SW480 (cell line): ENCODE measurements at regions not wholly inside any gene's neighbourhood (a gene's known extent, or its start where the extent isn't known, plus 50 kb on each side); places are given as distances from the start of the nearest gene placed in this dataset.
"Not testable (repeated sequence)": the region's sequence is repeated elsewhere in the genome, so short reads cannot be mapped to it uniquely, and the experiment has no call there.

ENCODE experiments used
- DNase-seq: peaks from one replicate; pipeline ENCODE4 v3.0.0-alpha.2; 2016; ENCODE audit warnings: low spot score

DNA sequence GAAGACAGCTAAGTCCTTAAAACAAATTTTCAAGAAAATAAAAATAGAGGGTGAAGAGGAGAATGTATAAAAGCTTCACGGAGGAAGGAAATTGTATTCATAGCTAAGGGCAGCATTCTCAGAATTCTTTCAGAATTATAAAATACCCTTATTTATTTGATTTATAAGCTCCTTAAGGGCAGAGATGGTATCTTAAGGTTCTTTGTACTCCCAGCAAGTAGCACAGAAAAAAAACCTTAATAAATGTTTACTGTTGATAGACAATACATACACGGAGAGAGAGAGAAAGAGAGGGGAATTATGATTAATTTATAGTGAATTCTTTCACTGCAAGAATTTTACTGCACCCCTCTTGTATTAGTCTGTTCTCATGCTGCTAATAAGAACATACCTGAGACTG is 375.6 kb upstream of the CCDC54 start:
- no peak for DNase-seq

DNA sequence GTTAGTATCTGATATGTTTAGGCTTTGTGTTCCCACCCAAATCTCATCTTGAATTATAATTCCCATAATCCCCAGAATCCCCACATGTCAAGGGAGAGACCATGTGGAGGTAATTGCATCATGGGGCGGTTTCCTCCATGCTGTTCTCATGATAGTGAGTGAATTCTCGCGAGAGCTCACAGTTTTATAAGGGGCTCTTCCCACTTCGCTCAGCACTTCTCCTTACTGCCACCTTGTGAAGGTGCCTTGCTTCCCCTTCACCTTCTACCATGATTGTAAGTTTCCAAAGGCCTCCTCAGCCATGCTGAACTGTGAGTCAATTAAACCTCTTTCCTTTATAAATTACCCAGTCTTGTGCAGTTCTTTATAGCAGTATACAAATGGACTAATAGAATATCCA is 371.9 kb upstream of the CCDC54 start:
- DNase-seq, result not testable (repeated sequence)

- DNase-seq, result no peak
Observed at GRCh38 chr3:107008213-107008612, 369.0 kb upstream of the CCDC54 start.

DNA sequence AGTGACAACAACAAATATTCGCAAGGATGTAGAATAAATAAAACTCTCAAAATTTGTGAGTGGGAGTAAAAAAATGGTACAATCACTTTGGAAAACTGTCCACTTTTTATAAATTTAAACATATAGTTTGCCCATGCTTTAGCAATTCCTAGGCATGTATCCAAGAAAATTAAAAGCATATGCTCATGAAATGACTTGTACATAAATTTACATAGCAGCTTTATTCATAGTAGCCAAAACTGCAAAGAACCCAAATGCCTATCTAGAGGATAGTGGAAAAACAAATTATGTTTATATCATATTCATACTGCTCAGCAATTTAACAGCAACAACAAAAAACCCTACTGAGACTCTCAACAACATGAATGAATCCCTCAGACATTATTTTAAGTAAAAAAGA is 363.6 kb upstream of the CCDC54 start:
- no peak for DNase-seq

DNA sequence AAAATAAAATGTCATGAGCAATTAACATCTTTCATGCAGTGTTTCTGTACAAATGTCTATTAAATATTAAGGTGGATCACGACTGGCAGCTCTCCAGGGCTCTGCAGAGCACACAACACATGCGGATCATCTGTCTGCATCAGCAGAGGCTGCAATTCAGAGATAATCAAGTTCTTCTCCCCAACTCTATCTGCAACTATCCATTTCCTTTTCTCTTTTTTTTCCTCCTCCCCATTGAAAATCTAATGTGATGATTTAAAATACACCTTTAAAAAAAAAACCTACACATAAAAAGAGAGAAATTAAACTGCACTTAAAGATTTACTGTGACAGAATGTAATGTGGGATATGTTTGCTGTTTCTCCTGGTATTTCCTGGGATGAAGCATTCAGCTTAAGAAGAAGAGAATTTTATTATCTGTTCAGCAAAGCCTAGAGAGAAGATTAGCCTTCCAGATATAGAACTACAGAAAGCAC is 352.6 kb upstream of the CCDC54 start:
- DNase-seq, result no peak

- no peak for DNase-seq
Observed at GRCh38 chr3:107025961-107026360, 351.3 kb upstream of the CCDC54 start.

GRCh38 chr3:107028086-107028485 is 349.2 kb upstream of the CCDC54 start:
- no peak for DNase-seq

GRCh38 chr3:107028626-107029025 is 348.6 kb upstream of the CCDC54 start:
- DNase-seq, result no peak

DNA sequence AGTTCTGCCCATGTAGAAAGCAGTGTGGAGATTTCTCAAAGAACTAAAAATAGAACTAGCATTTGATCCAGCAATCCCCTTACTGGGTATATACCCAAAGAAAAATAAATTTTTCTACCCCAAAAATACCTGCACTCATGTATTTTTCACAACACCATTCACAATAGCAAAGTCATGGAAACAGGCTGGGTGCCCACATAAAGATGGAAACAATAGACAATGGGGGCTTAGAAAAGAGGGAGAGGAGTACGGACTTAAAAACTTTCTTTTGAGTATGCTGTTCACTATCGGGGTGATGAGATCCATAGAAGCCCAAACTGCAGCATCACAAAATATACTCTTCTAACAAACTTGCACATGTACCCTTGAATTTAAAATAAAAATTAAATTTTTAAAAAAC is 345.1 kb upstream of the CCDC54 start:
- DNase-seq, result no peak

GRCh38 chr3:107034142-107034541 is 343.1 kb upstream of the CCDC54 start:
- DNase-seq, result no peak

DNA sequence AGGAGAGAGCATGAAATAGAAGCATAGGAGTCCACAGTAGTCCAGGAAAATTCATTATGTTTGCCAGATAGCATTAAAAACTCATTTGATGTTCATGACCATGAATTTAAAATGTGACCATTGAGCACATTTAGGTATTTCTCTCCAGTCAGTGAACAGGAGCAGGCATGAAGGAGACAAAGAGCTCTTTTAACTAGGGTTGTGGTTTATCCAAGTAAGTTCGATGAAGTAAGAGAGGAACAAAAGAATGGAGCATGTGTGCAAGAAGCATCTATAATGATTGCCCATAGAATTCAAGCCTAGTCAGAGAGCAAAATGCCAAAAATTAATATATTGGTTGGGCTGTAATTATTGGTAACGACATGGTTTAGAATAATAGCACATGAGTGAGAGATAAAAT is 342.1 kb upstream of the CCDC54 start:
- no peak for DNase-seq

GRCh38 chr3:107044677-107045076 is 332.6 kb upstream of the CCDC54 start:
- no peak for DNase-seq

- DNase-seq, result no peak
Observed at GRCh38 chr3:107045791-107046190, 331.4 kb upstream of the CCDC54 start.

GRCh38 chr3:107055181-107055942 is 321.9 kb upstream of the CCDC54 start:
- DNase-seq, result no peak

- DNase-seq, result no peak
Observed at GRCh38 chr3:107061466-107061865, 315.8 kb upstream of the CCDC54 start.

DNA sequence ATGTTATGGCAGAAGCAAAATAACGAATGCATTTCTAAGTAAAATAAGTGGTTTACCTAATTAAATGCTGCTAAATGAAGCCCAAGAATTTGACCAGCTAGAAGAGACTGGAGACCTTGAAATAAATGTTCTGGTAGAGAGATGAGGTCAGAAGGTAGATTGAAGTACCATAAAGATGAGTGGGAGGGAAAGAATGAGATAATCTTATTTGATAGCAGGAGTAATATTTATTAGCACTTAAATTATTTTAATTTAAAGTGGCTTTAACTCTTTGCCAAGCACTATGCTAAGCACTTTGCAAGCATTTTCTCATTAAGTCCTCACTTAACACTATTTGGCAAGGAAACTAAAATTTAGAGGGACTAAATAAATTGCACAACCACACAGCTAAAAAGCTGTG is 314.9 kb upstream of the CCDC54 start:
- DNase-seq, result no peak

- no peak for DNase-seq
Observed at GRCh38 chr3:107062787-107063186, 314.5 kb upstream of the CCDC54 start.

DNA sequence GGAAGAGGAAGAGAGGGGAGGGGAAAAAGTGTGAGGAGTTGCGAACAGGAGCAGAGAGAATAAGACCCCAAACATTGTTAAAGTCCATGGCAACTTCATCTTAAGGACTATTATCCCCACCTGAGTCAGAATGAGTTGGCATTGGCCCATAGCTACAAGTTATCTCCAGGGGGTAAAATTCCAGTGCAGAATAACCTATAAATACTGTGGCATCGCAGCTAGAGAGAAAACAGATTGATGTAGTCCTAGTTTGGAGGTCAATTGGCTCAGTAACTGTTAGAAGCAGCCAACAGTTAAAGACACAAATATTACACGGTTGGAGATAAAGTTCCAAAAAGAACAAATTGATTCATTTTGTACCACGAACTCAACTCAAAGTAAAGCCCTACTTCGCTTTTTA is 313.9 kb upstream of the CCDC54 start:
- DNase-seq, result no peak

DNA sequence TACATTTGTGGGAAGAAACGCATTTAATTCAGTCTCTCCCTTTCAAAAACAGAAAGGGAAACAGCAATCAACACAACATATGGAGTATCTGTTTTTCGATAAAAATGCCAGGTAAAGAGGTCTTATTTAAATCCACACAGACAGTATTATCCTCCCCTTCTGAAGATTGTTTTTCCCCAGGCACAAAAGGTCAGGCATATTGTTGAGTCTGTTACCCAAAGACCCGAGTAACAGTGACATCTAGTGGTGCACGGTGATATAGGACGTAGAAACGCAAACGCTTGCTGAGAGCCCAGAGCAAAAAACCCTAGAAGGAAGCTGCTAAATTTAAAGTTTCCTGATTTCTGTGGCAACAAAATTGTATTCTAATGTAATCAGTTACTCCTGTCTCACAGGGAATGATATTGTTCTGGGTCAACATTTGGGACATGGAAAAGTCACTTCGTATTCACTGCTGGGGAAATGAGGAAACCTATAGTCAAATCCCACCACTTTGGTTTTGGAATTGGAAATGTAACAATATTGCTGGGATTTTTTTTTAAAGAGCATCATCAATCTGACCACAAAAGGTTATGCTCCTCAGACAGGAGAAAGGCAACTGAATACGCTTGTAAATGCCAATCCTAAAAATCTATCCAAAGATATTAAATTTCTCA is 312.7 kb upstream of the CCDC54 start:
- peak; percentile 52 for DNase-seq

- DNase-seq, result no peak
Observed at GRCh38 chr3:107065094-107065861, 312.0 kb upstream of the CCDC54 start.

- no peak for DNase-seq
Observed at GRCh38 chr3:107067421-107067820, 309.8 kb upstream of the CCDC54 start.

DNA sequence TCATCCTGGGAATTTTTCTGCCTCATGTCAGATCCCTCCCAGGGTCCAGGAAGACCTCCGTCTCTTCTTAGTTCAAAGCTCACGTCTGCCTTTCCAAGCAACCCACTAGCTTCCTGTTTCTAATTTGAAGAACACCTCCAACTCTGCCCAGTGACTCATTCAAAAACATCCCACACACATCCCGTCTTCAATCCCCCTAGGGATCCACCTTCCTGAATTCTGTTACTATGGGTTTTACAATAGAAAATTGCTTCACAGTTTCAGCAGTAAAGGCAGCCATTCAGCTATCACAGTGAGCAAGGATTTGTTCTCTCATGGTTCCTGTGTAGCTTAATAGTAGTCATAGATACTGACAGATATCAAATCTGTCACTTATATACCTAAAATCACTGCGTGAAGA is 308.3 kb upstream of the CCDC54 start:
- DNase-seq, result peak; percentile 14

- no peak for DNase-seq
Observed at GRCh38 chr3:107076946-107077345, 300.3 kb upstream of the CCDC54 start.
